HepG2 (cell line): ENCODE measurements at regions not wholly inside any gene's neighbourhood (a gene's known extent, or its start where the extent isn't known, plus 50 kb on each side); places are given as distances from the start of the nearest gene placed in this dataset.
"Not testable (repeated sequence)": the region's sequence is repeated elsewhere in the genome, so short reads cannot be mapped to it uniquely, and the experiment has no call there.

ENCODE experiments used
- ATAC-seq: fragments of 200-7000 bp; cut with Tn5 transposase; 3 replicates; pipeline ENCODE4 v1.9.1; 2020; ENCODE audit warnings: mild to moderate bottlenecking, moderate library complexity
- BruUV-seq: library from RNA; stranded (reverse); fragments of 400-500 nt; replicated peaks from 2 replicates; lab custom pipeline; 2021; lab: Mats Ljungman, UMichigan
- CTCF ChIA-PET: fragments of 300-600 bp; formaldehyde crosslinking; extraction: SDS; loops from one replicate; lab custom pipeline; 2021; ENCODE audit warnings: low total read pairs, inconsistent platforms, low intra/inter-chr PET ratio; lab: Yijun Ruan, JAX
- POLR2A ChIA-PET: fragments of 350-600 bp; sonication (Branson Sonifier 250); formaldehyde crosslinking; loops from one replicate; lab custom pipeline; 2020; ENCODE audit warnings: antibody characterized with exemption, inconsistent platforms; lab: Yijun Ruan, JAX
- DNase-seq: peaks from one replicate; pipeline ENCODE4 v3.0.0-alpha.2; 2015; ENCODE audit warnings: low spot score
- FAIRE-seq: peaks from 3 replicates; lab custom pipeline; 2011; peaks lifted over from hg19 to GRCh38; lab: Jason Lieb, UNC
- H2AFZ ChIP-seq: one replicate; pipeline ENCODE4 v1.6.1; 2011; ENCODE audit warnings: low read length, inconsistent platforms
- H3K27ac ChIP-seq: fragments of 300-600 bp; 3 replicates; pipeline ENCODE4 v1.8.0; 2011; ENCODE audit warnings: mixed run types, mild to moderate bottlenecking, mixed read lengths, low read length, inconsistent platforms; ENCODE audit not compliant: insufficient read depth; ENCODE audit errors: extremely low read length
- H3K27me3 ChIP-seq, 2 experiments: fragments of 200-600 bp in 1 of 2; 2 replicates in 1 of 2; 3 replicates in 1 of 2; pipeline versions ENCODE4 v1.6.0 to v1.8.0; 2011; ENCODE audit warnings: low read length in 2 of 2, mild to moderate bottlenecking in 2 of 2, moderate library complexity in 2 of 2, inconsistent platforms in 1 of 2; ENCODE audit not compliant: insufficient read depth in 2 of 2, control insufficient read depth in 1 of 2
- H3K36me3 ChIP-seq, 2 experiments: fragments of 200-600 bp in 1 of 2; replicated peaks in 1 of 2; 2 replicates in 1 of 2; 3 replicates in 1 of 2; pipeline versions ENCODE4 v1.5.1 to v1.8.0; 2011; ENCODE audit warnings: low read length in 2 of 2, inconsistent platforms in 1 of 2; ENCODE audit not compliant: insufficient read depth in 2 of 2, control insufficient read depth in 1 of 2
- H3K4me1 ChIP-seq: 2 replicates; pipeline ENCODE4 v1.5.1; 2012; ENCODE audit warnings: low read length, inconsistent platforms; ENCODE audit not compliant: insufficient read depth
- H3K4me2 ChIP-seq: 2 replicates; pipeline ENCODE4 v1.6.0; 2011; ENCODE audit warnings: low read depth, low read length, inconsistent platforms
- H3K4me3 ChIP-seq, 3 experiments: fragments of 200-600 bp in 1 of 3; sonication (generic), shearing (Covaris generic) in 1 of 3; replicated peaks in 1 of 3; 2 replicates each; pipeline ENCODE4 v1.5.1; 2011 to 2016; ENCODE audit warnings: low read length in 3 of 3, inconsistent platforms in 2 of 3, low read depth in 2 of 3, mild to moderate bottlenecking in 2 of 3, control low read depth in 1 of 3, mixed read lengths in 1 of 3; ENCODE audit not compliant: insufficient read depth in 1 of 3
- H3K79me2 ChIP-seq: one replicate; pipeline ENCODE4 v1.6.1; 2011; ENCODE audit warnings: low read length, inconsistent platforms; ENCODE audit not compliant: insufficient read depth
- H3K9ac ChIP-seq: 2 replicates; pipeline ENCODE4 v1.6.0; 2011; ENCODE audit warnings: mild to moderate bottlenecking, low read depth, low read length, inconsistent platforms; ENCODE audit not compliant: insufficient read depth
- H3K9me3 ChIP-seq: 2 replicates; pipeline ENCODE4 v1.5.1; 2012; ENCODE audit warnings: mild to moderate bottlenecking, low read length
- H4K20me1 ChIP-seq: 2 replicates; pipeline ENCODE4 v1.6.0; 2011; ENCODE audit warnings: inconsistent platforms, mild to moderate bottlenecking, low read length, moderate library complexity; ENCODE audit not compliant: insufficient read depth
- WGBS: methylation state at CpG from one replicate; pipeline ENCODE4 v1.1.6; 2017; ENCODE audit warnings: low lambda C conversion rate; 5-methylcytosine and 5-hydroxymethylcytosine counted together
- in situ Hi-C: cut with HindIII; loops from 2 replicates; pipeline ENCODE4 v1.10.0; 2017; ENCODE audit warnings: low pct_unique_long_range_greater_than_20kb; ENCODE audit not compliant: extremely low pct_ligation_motif_present
- intact Hi-C: fragments of 100-400 bp; cut with micrococcal nuclease; formaldehyde crosslinking; loops from one replicate; pipeline ENCODE4 v1.10.0; 2022; ENCODE audit not compliant: unreplicated experiment

DNA sequence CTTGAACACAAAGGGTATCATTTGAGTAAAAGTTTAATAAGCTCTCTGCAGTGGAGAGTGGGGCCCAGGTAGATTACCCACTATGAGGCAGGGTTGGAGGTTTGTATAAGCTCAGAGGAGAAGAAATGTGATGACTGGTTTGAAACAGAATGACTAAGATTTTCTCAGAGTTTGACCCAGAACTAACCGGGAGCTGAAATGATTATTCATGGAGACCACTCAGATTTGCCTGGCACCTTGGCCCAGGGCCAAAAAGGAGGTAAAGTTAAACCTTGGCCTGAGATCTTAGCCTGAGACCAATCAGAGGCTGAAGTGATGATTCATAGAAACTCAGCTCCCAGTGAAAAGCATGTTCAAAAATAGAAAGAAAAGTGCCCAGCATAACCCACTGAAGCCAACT lies 126.5 kb downstream of the RBMY1D start:
- FAIRE-seq, H3K79me2 ChIP-seq, H3K27ac ChIP-seq, H3K9ac ChIP-seq, in situ Hi-C loops, H2AFZ ChIP-seq, DNase-seq, H3K4me3 ChIP-seq, intact Hi-C loops, H3K9me3 ChIP-seq, H4K20me1 ChIP-seq, H3K36me3 ChIP-seq, H3K4me2 ChIP-seq, H3K27me3 ChIP-seq, POLR2A ChIA-PET, CTCF ChIA-PET, ATAC-seq, H3K4me1 ChIP-seq, BruUV-seq: not testable (repeated sequence)
- no CpG with 5 or more reads among the region's 1 CpG for WGBS

DNA sequence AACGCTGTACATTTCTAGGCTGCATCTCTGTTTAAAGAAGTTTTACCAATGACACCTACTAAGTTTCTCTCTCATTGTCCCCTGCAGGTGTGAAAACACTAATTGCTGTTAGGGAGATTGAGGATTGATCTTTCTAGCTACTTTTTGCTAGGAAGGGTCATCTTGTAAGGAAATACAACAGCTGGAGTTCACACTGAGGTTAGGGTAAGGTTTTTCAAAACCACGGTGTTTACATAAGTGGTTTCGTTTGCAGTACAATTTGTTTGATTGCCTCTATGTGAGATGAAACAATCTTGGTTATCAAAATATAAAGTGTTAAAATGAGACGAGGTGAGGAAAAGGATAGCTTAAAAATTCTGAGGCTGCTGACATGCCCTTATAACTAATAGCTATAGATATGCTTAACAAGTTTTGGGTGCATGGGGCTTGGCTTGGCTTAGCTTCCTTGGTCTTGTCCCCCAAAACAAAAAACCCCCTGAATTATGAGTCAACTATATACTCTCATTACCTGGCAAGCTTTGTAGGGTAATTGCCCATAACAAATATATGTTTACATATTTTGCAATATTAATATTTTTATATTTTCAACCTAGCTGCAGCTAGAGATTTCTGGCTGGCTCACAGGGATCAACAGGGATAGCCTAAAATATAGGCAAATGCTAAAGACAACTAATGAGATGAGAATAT lies 112.0 kb downstream of the RBMY1D start:
- H3K27me3 ChIP-seq, H3K79me2 ChIP-seq, FAIRE-seq, ATAC-seq, H3K36me3 ChIP-seq, H2AFZ ChIP-seq, H3K9me3 ChIP-seq, BruUV-seq, POLR2A ChIA-PET, in situ Hi-C loops, H3K4me1 ChIP-seq, DNase-seq, H3K27ac ChIP-seq, H3K4me3 ChIP-seq, CTCF ChIA-PET, H3K9ac ChIP-seq, H4K20me1 ChIP-seq, intact Hi-C loops, H3K4me2 ChIP-seq: not testable (repeated sequence)
- WGBS: no CpG with 5 or more reads among the region's 4 CpGs
